ENCODE measurements at regions not wholly inside any gene's neighbourhood (a gene's known extent, or its start where the extent isn't known, plus 50 kb on each side); places are given as distances from the start of the nearest gene placed in this dataset.

GRCh38 chr18:62659698-62660097 lies 55.6 kb upstream of the PHLPP1 start:
- TF ChIP-seq CTCF (IDR thresholded peaks at IDR 0.05; ENCODE audit: low read depth, low read length) (no peak), EZH2phosphoT487 (IDR thresholded peaks at IDR 0.05; ENCODE audit: low read depth) (no peak)
